Fibroblast of lung (primary cell): ENCODE measurements at regions not wholly inside any gene's neighbourhood (a gene's known extent, or its start where the extent isn't known, plus 50 kb on each side); places are given as distances from the start of the nearest gene placed in this dataset.

ENCODE experiments used
- CTCF ChIP-seq, 2 donors: IDR thresholded peaks in 1 of 2; conservative IDR thresholded peaks in 1 of 2; 1 replicate in 1 of 2; 2 replicates in 1 of 2; pipeline ENCODE4 v1.5.1; 2011 to 2012; ENCODE audit warnings: low read length in 2 of 2, control low read depth in 1 of 2, inconsistent platforms in 1 of 2, low read depth in 1 of 2, mild to moderate bottlenecking in 1 of 2
- EZH2 ChIP-seq: IDR thresholded peaks from 2 replicates; pipeline ENCODE4 v1.5.1; 2012; ENCODE audit warnings: low read length, control low read depth, mild to moderate bottlenecking; ENCODE audit errors: missing control alignments

- no peak for TF ChIP-seq CTCF (conservative IDR thresholded peaks at IDR 0.05 in 1 of 2, IDR thresholded peaks at IDR 0.05 in 1 of 2; ENCODE audit: low read depth in 1 of 2, low read length in 2 of 2)
- TF ChIP-seq EZH2, result no peak
Observed at GRCh38 chr7:39819514-39819913, 130.5 kb upstream of the CDK13 start.
